Thyroid gland (tissue), 4 donors: ENCODE measurements at regions not wholly inside any gene's neighbourhood (a gene's known extent, or its start where the extent isn't known, plus 50 kb on each side); places are given as distances from the start of the nearest gene placed in this dataset.

Source experiments
- DNase-seq, 2 donors: peaks; one replicate each; pipeline ENCODE4 v3.0.0-alpha.2; 2019
- H3K27ac ChIP-seq, 3 donors: fragments of 200-600 bp; sonication (generic); 1 replicate in 2 of 3; 2 replicates in 1 of 3; pipeline ENCODE4 v1.5.1; 2016 to 2019; ENCODE audit warnings: mild to moderate bottlenecking in 1 of 3, moderate library complexity in 1 of 3
- H3K27me3 ChIP-seq: fragments of 200-600 bp; sonication (generic); one replicate; pipeline ENCODE4 v1.5.1; 2019
- H3K36me3 ChIP-seq, 2 donors: fragments of 200-600 bp; sonication (generic); one replicate each; pipeline ENCODE4 v1.5.1; 2016 to 2019
- H3K4me1 ChIP-seq, 2 donors: fragments of 200-600 bp; sonication (generic); one replicate each; pipeline ENCODE4 v1.5.1; 2017 to 2019
- H3K4me3 ChIP-seq, 3 donors: fragments of 200-600 bp; sonication (generic); replicated peaks in 1 of 3; 1 replicate in 2 of 3; 2 replicates in 1 of 3; pipeline ENCODE4 v1.5.1; 2016; ENCODE audit warnings: mild to moderate bottlenecking in 1 of 3
- H3K9me3 ChIP-seq: fragments of 200-600 bp; sonication (generic); one replicate; pipeline ENCODE4 v1.5.1; 2017
- CTCF ChIP-seq, 6 experiments: fragments of 200-600 bp in 3 of 6; fragments of 450-650 bp in 3 of 6; sonication (generic) in 3 of 6; IDR thresholded peaks; one replicate each; pipeline ENCODE4 v1.5.1; 2016 to 2019; ENCODE audit warnings: antibody characterized with exemption in 6 of 6, mild to moderate bottlenecking in 2 of 6, inconsistent platforms in 1 of 6, moderate library complexity in 1 of 6
- POLR2A ChIP-seq, 2 donors: fragments of 450-650 bp; IDR thresholded peaks; one replicate each; pipeline ENCODE4 v1.6.1; 2017; ENCODE audit warnings: antibody characterized with exemption in 2 of 2, mild to moderate bottlenecking in 2 of 2, moderate library complexity in 1 of 2
- WGBS, 2 donors: methylation state at CpG; one replicate each; pipeline ENCODE4 v1.1.5; 2017; 5-methylcytosine and 5-hydroxymethylcytosine counted together
- intact Hi-C: fragments of 100-400 bp; cut with DNase I; formaldehyde crosslinking; loops from one replicate; pipeline ENCODE4 v1.15.1; 2023

- Histone ChIP-seq H3K27ac (no peak overlapping the region), H3K4me1 (no peaks in the 10 kb centered on the region), H3K27me3 (no peaks in the 10 kb centered on the region), H3K9me3 (no peaks in the 10 kb centered on the region), H3K36me3 (no peaks in the 10 kb centered on the region), H3K4me3 (no peak overlapping the region)
- WGBS, 2 donors = 82 to 85% methylated on average over 6 of the region's 6 CpGs
- intact Hi-C loops = no loop called here
- no peak for DNase-seq
- TF ChIP-seq POLR2A (IDR thresholded peaks at IDR 0.05) = no peak
- TF ChIP-seq CTCF (IDR thresholded peaks at IDR 0.05) = no peak
These were observed 66.2 kb upstream of the RUFY1 start for GRCh38 chr5:179484201-179484600.

GRCh38 chr5:179478624-179479023, 71.7 kb upstream of the RUFY1 start:
- H3K4me3 ChIP-seq = no peak overlapping the region
- H3K4me1 ChIP-seq = no peaks in the 10 kb centered on the region
- no peak for DNase-seq
- no peak overlapping the region for H3K27ac ChIP-seq
- H3K27me3 ChIP-seq = no peaks in the 10 kb centered on the region
- no peaks in the 10 kb centered on the region for H3K9me3 ChIP-seq
- intact Hi-C loops = no loop called here
- WGBS, 2 donors = 71 to 81% methylated on average over 5 of the region's 5 CpGs
- no peaks in the 10 kb centered on the region for H3K36me3 ChIP-seq
- TF ChIP-seq POLR2A (IDR thresholded peaks at IDR 0.05) (no peak), CTCF (IDR thresholded peaks at IDR 0.05) (no peak)

- Histone ChIP-seq H3K4me1 (no peaks in the 10 kb centered on the region), H3K27me3 (no peaks in the 10 kb centered on the region), H3K4me3 (no peak overlapping the region), H3K27ac (no peak overlapping the region), H3K36me3 (no peaks in the 10 kb centered on the region), H3K9me3 (no peaks in the 10 kb centered on the region)
- DNase-seq = no peak
- TF ChIP-seq CTCF (IDR thresholded peaks at IDR 0.05) (no peak), POLR2A (IDR thresholded peaks at IDR 0.05) (no peak)
- intact Hi-C loops = no loop called here
- 47 to 52% methylated on average over 18 to 19 of the region's 19 CpGs for WGBS, 2 donors
These were observed 75.1 kb upstream of the RUFY1 start for GRCh38 chr5:179475208-179475751.

- WGBS, 2 donors = 85% methylated on average over 18 of the region's 18 CpGs
- no peak overlapping the region for H3K4me3 ChIP-seq
- H3K9me3 ChIP-seq = no peaks in the 10 kb centered on the region
- H3K4me1 ChIP-seq = no peaks in the 10 kb centered on the region
- DNase-seq = no peak
- TF ChIP-seq CTCF (IDR thresholded peaks at IDR 0.05) (no peak), POLR2A (IDR thresholded peaks at IDR 0.05) (no peak)
- H3K27me3 ChIP-seq = no peaks in the 10 kb centered on the region
- intact Hi-C loops = no loop called here
- H3K36me3 ChIP-seq = no peaks in the 10 kb centered on the region
- H3K27ac ChIP-seq = no peak overlapping the region
These were observed 77.7 kb upstream of the RUFY1 start for GRCh38 chr5:179472641-179473040.

- H3K27ac ChIP-seq = no peak overlapping the region
- no peak for DNase-seq
These were observed 78.2 kb upstream of the RUFY1 start for GRCh38 chr5:179472174-179472573.

More at GRCh38 chr5:179472174-179472573, 78.2 kb upstream of the RUFY1 start:
- no peaks in the 10 kb centered on the region for H3K27me3 ChIP-seq
- H3K4me3 ChIP-seq = no peak overlapping the region
- H3K4me1 ChIP-seq = no peaks in the 10 kb centered on the region
- H3K36me3 ChIP-seq = no peaks in the 10 kb centered on the region
- 66 to 71% methylated on average over 4 of the region's 4 CpGs for WGBS, 2 donors
- no peak for TF ChIP-seq CTCF (IDR thresholded peaks at IDR 0.05)
- no peak for TF ChIP-seq POLR2A (IDR thresholded peaks at IDR 0.05)
- intact Hi-C loops = no loop called here
- H3K9me3 ChIP-seq = no peaks in the 10 kb centered on the region
